Heart left ventricle (tissue), 13 donors: ENCODE measurements at regions not wholly inside any gene's neighbourhood (a gene's known extent, or its start where the extent isn't known, plus 50 kb on each side); places are given as distances from the start of the nearest gene placed in this dataset.

Experiments used
- POLR2A ChIP-seq, 2 donors: fragments of 450-650 bp; IDR thresholded peaks; one replicate each; pipeline ENCODE4 v1.6.1; 2017; ENCODE audit warnings: antibody characterized with exemption in 2 of 2, mild to moderate bottlenecking in 2 of 2, moderate library complexity in 2 of 2
- TF ChIP-seq, protein P1 (sequence below), 12 donors: fragments of 200-600 bp; sonication (generic) in 4 of 12; IDR thresholded peaks; one replicate each; pipeline versions ENCODE4 v1.5.0 to v1.8.0; 2018 to 2022; ENCODE audit warnings: antibody characterized with exemption in 12 of 12, mild to moderate bottlenecking in 5 of 12
- donor health status: ischemic (EF 13 %, LVEDD 7.1; RV severe dilation, severe dysfunction).
- donor health status: DM: no; HTN: yes; CAD: no.
- donor health status: DM: no; HTN: no; CAD: no.
- donor health status: ischemic (EF 25% LVEDD 6.9; RV normal size, moderate dysfunction).
- donor health status: ischemic (EF 25% LVEDD 5.7; RV mildly dilated, moderate dysfunction).
- donor health status: ischemic (EF 35%, LVEDD 5.7; RV mildly dilated, moderate dysfunction).
- donor health status: nonischemic (EF 11% LVEDD 7.7; RV severe dilation, severe dysfunction).
- donor health status: DM: yes; HTN: yes; CAD: no.
- donor health status: PGD.
- donor health status: ischemic (EF 29% LVEDD 5.4; RV normal size, mild dysfunction).
- donor health status: nonischemic (EF 23%, LVEDD 6.1; RV moderate dilation, normal function).

DNA sequence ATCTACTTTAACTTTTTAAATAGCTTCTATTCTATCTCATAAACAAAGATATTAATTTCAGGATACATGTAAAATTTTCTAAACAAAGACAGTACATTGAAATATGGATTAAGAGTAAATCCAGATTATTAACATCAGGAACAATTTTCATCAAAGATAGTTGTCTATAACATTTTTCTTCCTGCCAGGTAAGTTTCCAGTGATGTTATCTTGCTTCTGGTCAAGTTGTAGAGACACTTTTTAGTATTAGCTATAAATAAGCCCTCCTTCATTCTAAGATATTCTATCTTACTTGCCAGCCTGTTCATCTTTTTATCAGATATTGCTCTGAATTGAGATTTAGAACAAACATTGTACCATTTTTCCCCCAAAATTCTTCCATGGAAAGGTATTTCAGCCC lies 94.4 kb upstream of the KCTD3 start:
- TF ChIP-seq, protein P1, sequence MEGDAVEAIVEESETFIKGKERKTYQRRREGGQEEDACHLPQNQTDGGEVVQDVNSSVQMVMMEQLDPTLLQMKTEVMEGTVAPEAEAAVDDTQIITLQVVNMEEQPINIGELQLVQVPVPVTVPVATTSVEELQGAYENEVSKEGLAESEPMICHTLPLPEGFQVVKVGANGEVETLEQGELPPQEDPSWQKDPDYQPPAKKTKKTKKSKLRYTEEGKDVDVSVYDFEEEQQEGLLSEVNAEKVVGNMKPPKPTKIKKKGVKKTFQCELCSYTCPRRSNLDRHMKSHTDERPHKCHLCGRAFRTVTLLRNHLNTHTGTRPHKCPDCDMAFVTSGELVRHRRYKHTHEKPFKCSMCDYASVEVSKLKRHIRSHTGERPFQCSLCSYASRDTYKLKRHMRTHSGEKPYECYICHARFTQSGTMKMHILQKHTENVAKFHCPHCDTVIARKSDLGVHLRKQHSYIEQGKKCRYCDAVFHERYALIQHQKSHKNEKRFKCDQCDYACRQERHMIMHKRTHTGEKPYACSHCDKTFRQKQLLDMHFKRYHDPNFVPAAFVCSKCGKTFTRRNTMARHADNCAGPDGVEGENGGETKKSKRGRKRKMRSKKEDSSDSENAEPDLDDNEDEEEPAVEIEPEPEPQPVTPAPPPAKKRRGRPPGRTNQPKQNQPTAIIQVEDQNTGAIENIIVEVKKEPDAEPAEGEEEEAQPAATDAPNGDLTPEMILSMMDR (IDR thresholded peaks at IDR 0.05): no peak
- no peak for TF ChIP-seq POLR2A (IDR thresholded peaks at IDR 0.05)
